Activated CD8-positive, alpha-beta T cell treated with anti-CD3 and anti-CD28 coated beads for 36 hours (primary cell): ENCODE measurements at regions not wholly inside any gene's neighbourhood (a gene's known extent, or its start where the extent isn't known, plus 50 kb on each side); places are given as distances from the start of the nearest gene placed in this dataset.

ENCODE experiments used
- ATAC-seq: fragments of 200-7000 bp; cut with Tn5 transposase; one replicate; pipeline ENCODE4 v1.10.0; 2021; ENCODE audit warnings: mild to moderate bottlenecking, moderate library complexity
- CTCF ChIA-PET: fragments of 350-600 bp; sonication (Branson Sonifier 250); formaldehyde crosslinking; loops from one replicate; lab custom pipeline; 2021; ENCODE audit warnings: antibody characterized with exemption; lab: Charles Lee
- POLR2A ChIA-PET: fragments of 350-600 bp; sonication (Branson Sonifier 250); formaldehyde crosslinking; loops from one replicate; lab custom pipeline; 2021; ENCODE audit warnings: antibody characterized with exemption; lab: Charles Lee
- DNase-seq: peaks from one replicate; pipeline ENCODE4 v3.0.0-alpha.2; 2020
- H3K27ac Mint-ChIP-seq: one replicate; pipeline ENCODE4 v1.8.0; 2021; ENCODE audit warnings: mild to moderate bottlenecking, mixed read lengths
- H3K27me3 Mint-ChIP-seq: one replicate; pipeline ENCODE4 v1.8.0; 2021; ENCODE audit warnings: mixed read lengths
- H3K36me3 Mint-ChIP-seq: one replicate; pipeline ENCODE4 v1.8.0; 2021; ENCODE audit warnings: low read depth, mixed read lengths
- H3K4me1 Mint-ChIP-seq: one replicate; pipeline ENCODE4 v1.8.0; 2021; ENCODE audit warnings: low read depth, mixed read lengths
- H3K4me3 Mint-ChIP-seq: one replicate; pipeline ENCODE4 v1.8.0; 2021; ENCODE audit warnings: mild to moderate bottlenecking, moderate library complexity, mixed read lengths
- H3K9me3 Mint-ChIP-seq: one replicate; pipeline ENCODE4 v1.8.0; 2021; ENCODE audit warnings: mixed read lengths
- intact Hi-C: fragments of 100-400 bp; cut with micrococcal nuclease; formaldehyde crosslinking; loops from one replicate; pipeline ENCODE4 v1.10.0; 2022
- TF ChIP-seq, protein P1 (sequence below): fragments of 200-600 bp; IDR thresholded peaks from one replicate; pipeline ENCODE4 v1.8.0; 2022; ENCODE audit warnings: antibody characterized with exemption, mild to moderate bottlenecking

DNA sequence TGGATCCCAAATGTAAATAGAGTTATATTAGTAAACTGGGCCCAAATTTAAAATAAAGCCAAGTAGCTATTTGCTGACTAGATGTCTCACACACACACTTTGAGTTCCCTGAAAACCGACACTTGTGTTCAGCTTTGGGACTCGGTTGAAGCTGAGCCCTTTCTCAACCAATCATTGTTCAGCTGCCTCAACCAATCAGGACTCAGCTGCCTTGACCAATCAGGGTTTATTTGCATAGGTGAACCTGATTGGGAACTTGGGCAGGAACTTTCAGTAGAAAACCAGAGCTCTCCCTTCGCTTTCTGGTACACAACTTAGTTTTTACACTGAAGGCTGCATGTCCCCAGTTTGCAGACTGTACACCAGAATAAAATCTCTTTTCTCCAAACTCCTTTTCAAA lies 301.7 kb downstream of the FOXA2 start:
- H3K4me3 Mint-ChIP-seq, result no peak overlapping the region
- H3K9me3 Mint-ChIP-seq, result no peaks in the 10 kb centered on the region
- TF ChIP-seq, protein P1, sequence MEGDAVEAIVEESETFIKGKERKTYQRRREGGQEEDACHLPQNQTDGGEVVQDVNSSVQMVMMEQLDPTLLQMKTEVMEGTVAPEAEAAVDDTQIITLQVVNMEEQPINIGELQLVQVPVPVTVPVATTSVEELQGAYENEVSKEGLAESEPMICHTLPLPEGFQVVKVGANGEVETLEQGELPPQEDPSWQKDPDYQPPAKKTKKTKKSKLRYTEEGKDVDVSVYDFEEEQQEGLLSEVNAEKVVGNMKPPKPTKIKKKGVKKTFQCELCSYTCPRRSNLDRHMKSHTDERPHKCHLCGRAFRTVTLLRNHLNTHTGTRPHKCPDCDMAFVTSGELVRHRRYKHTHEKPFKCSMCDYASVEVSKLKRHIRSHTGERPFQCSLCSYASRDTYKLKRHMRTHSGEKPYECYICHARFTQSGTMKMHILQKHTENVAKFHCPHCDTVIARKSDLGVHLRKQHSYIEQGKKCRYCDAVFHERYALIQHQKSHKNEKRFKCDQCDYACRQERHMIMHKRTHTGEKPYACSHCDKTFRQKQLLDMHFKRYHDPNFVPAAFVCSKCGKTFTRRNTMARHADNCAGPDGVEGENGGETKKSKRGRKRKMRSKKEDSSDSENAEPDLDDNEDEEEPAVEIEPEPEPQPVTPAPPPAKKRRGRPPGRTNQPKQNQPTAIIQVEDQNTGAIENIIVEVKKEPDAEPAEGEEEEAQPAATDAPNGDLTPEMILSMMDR, result no peak
- POLR2A ChIA-PET, result no interaction called here
- ATAC-seq, result no peak
- H3K4me1 Mint-ChIP-seq, result no peaks in the 10 kb centered on the region
- no peak overlapping the region for H3K27ac Mint-ChIP-seq
- CTCF ChIA-PET, result no interaction called here
- no peak for DNase-seq
- intact Hi-C loops, result no loop called here
- H3K27me3 Mint-ChIP-seq, result no peaks in the 10 kb centered on the region
- H3K36me3 Mint-ChIP-seq, result no peaks in the 10 kb centered on the region

DNA sequence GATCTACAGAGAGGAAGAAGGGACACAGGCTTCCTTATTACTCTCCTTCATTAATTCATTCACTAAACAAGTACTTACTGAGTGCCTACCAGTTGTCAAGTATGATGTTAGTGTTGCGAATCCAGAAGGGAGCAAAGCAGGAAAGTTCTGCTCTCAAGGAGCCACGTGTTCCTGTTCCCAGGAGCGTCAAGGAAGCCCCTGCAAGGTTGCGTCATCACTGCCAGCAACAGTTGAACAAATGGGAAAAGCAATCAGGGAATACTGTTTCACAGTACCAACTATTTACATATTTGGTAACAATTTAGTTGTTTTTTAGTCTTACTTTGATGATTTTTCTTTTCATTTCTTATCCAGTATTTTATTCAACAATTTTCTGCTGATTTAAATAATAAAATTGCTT lies 310.0 kb downstream of the FOXA2 start:
- intact Hi-C loops, result no loop called here

DNA sequence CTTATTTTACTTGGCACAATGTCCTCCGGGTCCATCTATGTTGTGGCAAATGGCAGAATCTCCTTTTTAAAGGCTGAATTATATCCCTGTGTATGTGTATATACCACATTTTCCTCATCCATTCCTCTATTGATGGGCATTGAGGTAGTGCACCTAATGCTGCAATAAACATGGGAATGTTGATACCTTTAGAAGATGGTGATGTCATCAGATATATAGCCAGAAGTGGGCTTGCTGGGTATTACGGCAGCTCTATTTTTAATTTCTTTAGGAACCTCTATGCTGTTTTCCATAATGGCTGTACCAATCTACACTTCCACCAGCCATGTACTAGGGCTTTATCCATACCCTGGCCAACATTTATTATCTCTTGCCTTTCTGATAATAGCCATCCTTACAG lies 315.7 kb downstream of the FOXA2 start:
- H3K27me3 Mint-ChIP-seq, result no peaks in the 10 kb centered on the region
- no peak overlapping the region for H3K4me3 Mint-ChIP-seq
- intact Hi-C loops, result no loop called here

More for the DNA sequence above, 310.0 kb downstream of the FOXA2 start:
- no peak overlapping the region for H3K27ac Mint-ChIP-seq
- H3K36me3 Mint-ChIP-seq, result no peaks in the 10 kb centered on the region
- ATAC-seq (no peak), DNase-seq (no peak)
- H3K27me3 Mint-ChIP-seq, result no peaks in the 10 kb centered on the region
- ChIA-PET POLR2A (no interaction called here), CTCF (no interaction called here)
- TF ChIP-seq, protein P1, result no peak
- no peaks in the 10 kb centered on the region for H3K4me1 Mint-ChIP-seq
- no peak overlapping the region for H3K4me3 Mint-ChIP-seq
- H3K9me3 Mint-ChIP-seq, result peaks cover 5% of the 10 kb centered on the region

DNA sequence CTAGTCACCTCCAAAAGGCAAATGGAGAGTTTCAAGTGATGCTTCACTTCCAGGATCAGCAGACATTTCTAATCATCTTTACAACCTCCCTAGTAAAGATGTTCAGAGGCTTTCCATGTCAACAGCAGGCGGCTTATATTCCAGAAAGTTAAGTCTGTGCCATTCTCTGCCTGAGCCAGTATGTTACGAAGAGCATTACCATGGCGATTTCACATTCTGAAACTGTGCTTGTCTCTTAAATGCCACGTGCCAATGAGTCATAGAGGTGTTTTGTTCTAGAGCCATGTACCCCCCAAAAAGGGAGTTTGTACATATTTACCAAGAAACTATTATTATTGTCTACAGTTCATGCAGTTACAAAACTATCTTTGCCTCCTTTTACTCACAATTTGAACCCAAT lies 319.5 kb downstream of the FOXA2 start:
- TF ChIP-seq, protein P1, result no peak
- ATAC-seq, result no peak
- intact Hi-C loops, result no loop called here
- no peaks in the 10 kb centered on the region for H3K9me3 Mint-ChIP-seq
- DNase-seq, result no peak
- no peaks in the 10 kb centered on the region for H3K4me1 Mint-ChIP-seq
- H3K36me3 Mint-ChIP-seq, result no peaks in the 10 kb centered on the region
- ChIA-PET CTCF (no interaction called here), POLR2A (no interaction called here)
- no peak overlapping the region for H3K27ac Mint-ChIP-seq
- H3K27me3 Mint-ChIP-seq, result no peaks in the 10 kb centered on the region
- H3K4me3 Mint-ChIP-seq, result no peak overlapping the region

More for the DNA sequence above, 315.7 kb downstream of the FOXA2 start:
- CTCF ChIA-PET, result no interaction called here
- Mint-ChIP-seq H3K9me3 (no peaks in the 10 kb centered on the region), H3K36me3 (no peaks in the 10 kb centered on the region), H3K4me1 (no peaks in the 10 kb centered on the region), H3K27ac (no peak overlapping the region)
- TF ChIP-seq, protein P1, result no peak
- POLR2A ChIA-PET, result no interaction called here
- ATAC-seq (no peak), DNase-seq (no peak)

DNA sequence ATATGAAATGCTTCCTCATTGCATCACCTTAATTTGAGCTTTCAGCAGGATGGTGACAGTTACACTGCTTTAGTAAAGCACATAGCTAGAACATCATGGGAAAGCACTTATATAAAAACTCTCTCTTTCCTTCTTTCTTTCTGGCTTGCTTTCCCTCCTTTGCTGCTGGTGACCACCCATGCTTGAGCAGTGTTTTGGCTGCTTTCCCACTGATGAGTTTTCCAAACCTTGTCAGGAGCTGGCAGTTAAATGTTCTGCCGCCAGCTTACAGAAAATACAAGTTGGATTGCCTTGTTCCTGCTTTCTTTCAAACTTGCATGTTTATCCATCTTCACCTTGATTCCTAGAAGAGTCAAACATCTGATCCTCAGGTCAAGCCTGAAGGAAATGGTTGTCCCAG lies 323.9 kb downstream of the FOXA2 start:
- intact Hi-C loops, result no loop called here
- Mint-ChIP-seq H3K4me3 (no peak overlapping the region), H3K27me3 (no peaks in the 10 kb centered on the region), H3K9me3 (peaks cover 4% of the 10 kb centered on the region), H3K27ac (no peak overlapping the region), H3K36me3 (no peaks in the 10 kb centered on the region), H3K4me1 (no peaks in the 10 kb centered on the region)
- DNase-seq (no peak), ATAC-seq (no peak)
- TF ChIP-seq, protein P1, result no peak
- ChIA-PET POLR2A (no interaction called here), CTCF (interaction anchor here (1.0 kb wide), 1 partner anchor 326 kb away, joined by 3 read pairs; no protein-coding TSS in a partner anchor)
